DND-41 (cell line): ENCODE measurements at regions not wholly inside any gene's neighbourhood (a gene's known extent, or its start where the extent isn't known, plus 50 kb on each side); places are given as distances from the start of the nearest gene placed in this dataset.
"Not testable (repeated sequence)": the region's sequence is repeated elsewhere in the genome, so short reads cannot be mapped to it uniquely, and the experiment has no call there.

Source experiments
- ATAC-seq: fragments of 200-7000 bp; cut with Tn5 transposase; 3 replicates; pipeline ENCODE4 v1.9.1; 2021; ENCODE audit warnings: low read depth; ENCODE audit not compliant: insufficient read depth
- DNase-seq: peaks from one replicate; pipeline ENCODE4 v3.0.0-alpha.2; 2020
- H2AFZ ChIP-seq: 2 replicates; pipeline ENCODE4 v1.6.0; 2012; ENCODE audit warnings: low read depth, low read length
- H3K27ac ChIP-seq: 2 replicates; pipeline ENCODE4 v1.5.1; 2012; ENCODE audit warnings: low read length, inconsistent platforms
- H3K27me3 ChIP-seq: fragments of 200-600 bp; sonication (generic); 2 replicates; pipeline ENCODE4 v1.6.0; 2012; ENCODE audit warnings: low read length, mild to moderate bottlenecking, inconsistent platforms; ENCODE audit not compliant: insufficient read depth, poor library complexity
- H3K36me3 ChIP-seq: 2 replicates; pipeline ENCODE4 v1.5.1; 2012; ENCODE audit warnings: low read length, inconsistent platforms; ENCODE audit not compliant: insufficient read depth
- H3K4me1 ChIP-seq: 2 replicates; pipeline ENCODE4 v1.5.1; 2012; ENCODE audit warnings: mild to moderate bottlenecking, low read length; ENCODE audit not compliant: insufficient read depth
- H3K4me2 ChIP-seq: 2 replicates; pipeline ENCODE4 v1.6.0; 2012; ENCODE audit warnings: mild to moderate bottlenecking, moderate library complexity, low read length, inconsistent platforms; ENCODE audit not compliant: insufficient read depth
- H3K4me3 ChIP-seq, 2 experiments: fragments of 200-600 bp in 1 of 2; shearing (Covaris generic) in 1 of 2; 2 replicates each; pipeline ENCODE4 v1.5.1; 2012 to 2016; ENCODE audit warnings: inconsistent platforms in 2 of 2, low read length in 2 of 2, mild to moderate bottlenecking in 2 of 2, low read depth in 1 of 2, moderate library complexity in 1 of 2
- H3K79me2 ChIP-seq: 2 replicates; pipeline ENCODE4 v1.6.0; 2012; ENCODE audit warnings: low read length, inconsistent platforms; ENCODE audit not compliant: insufficient read depth
- H3K9ac ChIP-seq: 2 replicates; pipeline ENCODE4 v1.6.0; 2012; ENCODE audit warnings: low read depth, mild to moderate bottlenecking, inconsistent platforms, low read length, moderate library complexity
- H3K9me3 ChIP-seq: 2 replicates; pipeline ENCODE4 v1.5.1; 2012; ENCODE audit warnings: low read length, moderate library complexity, mild to moderate bottlenecking, inconsistent platforms; ENCODE audit not compliant: insufficient read depth, severe bottlenecking
- H4K20me1 ChIP-seq: 2 replicates; pipeline ENCODE4 v1.6.0; 2012; ENCODE audit warnings: low read length; ENCODE audit not compliant: insufficient read depth
- CTCF ChIP-seq: IDR thresholded peaks from 2 replicates; pipeline ENCODE4 v1.5.1; 2012; ENCODE audit warnings: borderline replicate concordance, low read length, moderate library complexity, mild to moderate bottlenecking; ENCODE audit not compliant: poor library complexity, severe bottlenecking; ENCODE audit errors: extremely low read depth
- EZH2 ChIP-seq: IDR thresholded peaks from 3 replicates; pipeline ENCODE4 v1.6.1; 2012; ENCODE audit warnings: borderline replicate concordance, low read depth, mild to moderate bottlenecking, moderate library complexity, low read length, inconsistent platforms; ENCODE audit not compliant: severe bottlenecking

- no peaks in the 10 kb centered on the region for H4K20me1 ChIP-seq
- no peaks in the 10 kb centered on the region for H3K4me1 ChIP-seq
- H3K27me3 ChIP-seq, result no peaks in the 10 kb centered on the region
- H3K4me3 ChIP-seq, result no peak overlapping the region
- no peak for TF ChIP-seq EZH2
- no peak for DNase-seq
- H3K9ac ChIP-seq, result no peak overlapping the region
- no peak overlapping the region for H2AFZ ChIP-seq
- no peaks in the 10 kb centered on the region for H3K9me3 ChIP-seq
- no peaks in the 10 kb centered on the region for H3K79me2 ChIP-seq
- no peak overlapping the region for H3K27ac ChIP-seq
- no peak for ATAC-seq
- H3K4me2 ChIP-seq, result no peak overlapping the region
- no peaks in the 10 kb centered on the region for H3K36me3 ChIP-seq
These were observed 765.4 kb upstream of the SPRY2 start for GRCh38 chr13:81106348-81106747.

GRCh38 chr13:81104035-81104715 is 763.2 kb upstream of the SPRY2 start:
- H3K9me3 ChIP-seq, result no peaks in the 10 kb centered on the region
- no peak overlapping the region for H3K4me3 ChIP-seq
- H3K4me1 ChIP-seq, result no peaks in the 10 kb centered on the region
- H3K36me3 ChIP-seq, result no peaks in the 10 kb centered on the region
- no peak for DNase-seq
- no peak overlapping the region for H3K9ac ChIP-seq
- H3K27ac ChIP-seq, result no peak overlapping the region
- H3K4me2 ChIP-seq, result no peak overlapping the region
- ATAC-seq, result no peak
- TF ChIP-seq CTCF (no peak), EZH2 (no peak)
- no peak overlapping the region for H2AFZ ChIP-seq
- no peaks in the 10 kb centered on the region for H3K27me3 ChIP-seq
- no peaks in the 10 kb centered on the region for H3K79me2 ChIP-seq
- no peaks in the 10 kb centered on the region for H4K20me1 ChIP-seq

- not testable (repeated sequence) for DNase-seq, H3K9ac ChIP-seq, H2AFZ ChIP-seq, H3K9me3 ChIP-seq, ATAC-seq, H4K20me1 ChIP-seq, H3K79me2 ChIP-seq, H3K4me3 ChIP-seq, H3K27ac ChIP-seq, H3K27me3 ChIP-seq, H3K4me2 ChIP-seq, H3K36me3 ChIP-seq, H3K4me1 ChIP-seq
These were observed 761.1 kb upstream of the SPRY2 start for GRCh38 chr13:81102066-81102465.

- no peaks in the 10 kb centered on the region for H4K20me1 ChIP-seq
- H3K36me3 ChIP-seq, result no peaks in the 10 kb centered on the region
- H2AFZ ChIP-seq, result no peak overlapping the region
- H3K4me3 ChIP-seq, result no peak overlapping the region
- H3K4me2 ChIP-seq, result no peak overlapping the region
- no peak for ATAC-seq
- H3K9me3 ChIP-seq, result no peaks in the 10 kb centered on the region
- H3K4me1 ChIP-seq, result no peaks in the 10 kb centered on the region
- H3K9ac ChIP-seq, result no peak overlapping the region
- DNase-seq, result no peak
- TF ChIP-seq EZH2 (no peak), CTCF (no peak)
- no peaks in the 10 kb centered on the region for H3K79me2 ChIP-seq
- no peak overlapping the region for H3K27ac ChIP-seq
- H3K27me3 ChIP-seq, result no peaks in the 10 kb centered on the region
These were observed 748.6 kb upstream of the SPRY2 start for GRCh38 chr13:81089371-81090157.
